Liver (tissue), 8 donors: ENCODE measurements at regions not wholly inside any gene's neighbourhood (a gene's known extent, or its start where the extent isn't known, plus 50 kb on each side); places are given as distances from the start of the nearest gene placed in this dataset.

Experiments used
- DNase-seq: peaks from one replicate; pipeline ENCODE4 v3.0.0-alpha.2; 2017; ENCODE audit warnings: low spot score
- H3K27ac ChIP-seq, 2 donors: one replicate each; pipeline ENCODE4 v1.7.0; 2013; ENCODE audit warnings: inconsistent platforms in 2 of 2, low read length in 2 of 2, control low read depth in 1 of 2, low read depth in 1 of 2, mild to moderate bottlenecking in 1 of 2
- H3K27me3 ChIP-seq, 4 donors: one replicate each; pipeline versions ENCODE4 v1.6.1 to v1.7.0; 2013; ENCODE audit warnings: low read length in 3 of 4, inconsistent platforms in 1 of 4, mild to moderate bottlenecking in 1 of 4, moderate library complexity in 1 of 4; ENCODE audit not compliant: control insufficient read depth in 4 of 4, insufficient read depth in 4 of 4
- H3K36me3 ChIP-seq, 4 donors: one replicate each; pipeline versions ENCODE4 v1.6.1 to v1.7.0; 2013; ENCODE audit warnings: low read length in 3 of 4, mild to moderate bottlenecking in 3 of 4, low read depth in 1 of 4, moderate library complexity in 1 of 4; ENCODE audit not compliant: control insufficient read depth in 4 of 4, insufficient read depth in 3 of 4
- H3K4me1 ChIP-seq, 4 donors: one replicate each; pipeline versions ENCODE4 v1.6.1 to v1.7.0; 2013; ENCODE audit warnings: low read length in 3 of 4, mild to moderate bottlenecking in 3 of 4, moderate library complexity in 1 of 4; ENCODE audit not compliant: control insufficient read depth in 4 of 4, insufficient read depth in 4 of 4
- H3K4me3 ChIP-seq, 3 donors: one replicate each; pipeline versions ENCODE4 v1.6.1 to v1.7.0; 2013; ENCODE audit warnings: low read length in 3 of 3, control low read depth in 1 of 3, low read depth in 1 of 3, mild to moderate bottlenecking in 1 of 3
- H3K9ac ChIP-seq, 2 donors: one replicate each; pipeline ENCODE4 v1.7.0; 2013; ENCODE audit warnings: low read length in 2 of 2, mild to moderate bottlenecking in 2 of 2, moderate library complexity in 2 of 2, control low read depth in 1 of 2, low read depth in 1 of 2
- H3K9me3 ChIP-seq, 4 donors: one replicate each; pipeline versions ENCODE4 v1.6.1 to v1.7.0; 2013; ENCODE audit warnings: low read length in 3 of 4; ENCODE audit not compliant: control insufficient read depth in 4 of 4
- ATF3 ChIP-seq: IDR thresholded peaks from 2 replicates; pipeline ENCODE4 v1.6.1; 2016; ENCODE audit warnings: antibody characterized with exemption
- CTCF ChIP-seq: fragments of 150-350 bp; IDR thresholded peaks from 2 replicates; pipeline ENCODE4 v1.5.1; 2017; ENCODE audit warnings: improper control_type of control experiment, low read depth, low read length; ENCODE audit not compliant: missing input control
- EGR1 ChIP-seq, 2 donors: IDR thresholded peaks; 2 replicates each; pipeline ENCODE4 v1.6.1; 2016 to 2018; ENCODE audit warnings: antibody characterized with exemption in 2 of 2, low read depth in 2 of 2
- FOXA1 ChIP-seq: IDR thresholded peaks from 2 replicates; pipeline ENCODE4 v1.6.1; 2016; ENCODE audit warnings: antibody characterized with exemption
- FOXA2 ChIP-seq: IDR thresholded peaks from 2 replicates; pipeline ENCODE4 v1.6.1; 2016; ENCODE audit warnings: antibody characterized with exemption
- GABPA ChIP-seq, 2 donors: IDR thresholded peaks in 1 of 2; conservative IDR thresholded peaks in 1 of 2; 2 replicates each; pipeline ENCODE4 v1.6.1; 2016; ENCODE audit warnings: antibody characterized with exemption in 2 of 2, mild to moderate bottlenecking in 1 of 2, moderate library complexity in 1 of 2
- HNF4A ChIP-seq, 2 donors: conservative IDR thresholded peaks; 2 replicates each; pipeline ENCODE4 v1.6.1; 2016; ENCODE audit warnings: antibody characterized with exemption in 2 of 2, mild to moderate bottlenecking in 2 of 2
- JUND ChIP-seq, 2 donors: IDR thresholded peaks; 2 replicates each; pipeline ENCODE4 v1.6.1; 2016; ENCODE audit warnings: antibody characterized with exemption in 2 of 2
- MAX ChIP-seq: IDR thresholded peaks from 2 replicates; pipeline ENCODE4 v1.6.1; 2016; ENCODE audit warnings: antibody characterized with exemption
- NR2F2 ChIP-seq: IDR thresholded peaks from 2 replicates; pipeline ENCODE4 v1.6.1; 2016; ENCODE audit warnings: antibody characterized with exemption
- RAD21 ChIP-seq, 2 donors: IDR thresholded peaks; 2 replicates each; pipeline ENCODE4 v1.6.1; 2016; ENCODE audit warnings: antibody characterized with exemption in 2 of 2, mild to moderate bottlenecking in 2 of 2
- REST ChIP-seq: IDR thresholded peaks from 2 replicates; pipeline ENCODE4 v1.6.1; 2016; ENCODE audit warnings: antibody characterized with exemption, mild to moderate bottlenecking
- RXRA ChIP-seq, 2 donors: IDR thresholded peaks; 2 replicates each; pipeline ENCODE4 v1.6.1; 2017 to 2018; ENCODE audit warnings: antibody characterized with exemption in 2 of 2, mild to moderate bottlenecking in 1 of 2
- SP1 ChIP-seq: IDR thresholded peaks from 2 replicates; pipeline ENCODE4 v1.6.1; 2018; ENCODE audit warnings: antibody characterized with exemption, mild to moderate bottlenecking
- YY1 ChIP-seq: IDR thresholded peaks from 2 replicates; pipeline ENCODE4 v1.6.1; 2016; ENCODE audit warnings: antibody characterized with exemption, mild to moderate bottlenecking
- ZBTB33 ChIP-seq: IDR thresholded peaks from 2 replicates; pipeline ENCODE4 v1.6.1; 2016; ENCODE audit warnings: antibody characterized with exemption
- WGBS: extraction: QIAGEN DNeasy Blood & Tissue Kit; methylation state at CpG from one replicate; pipeline ENCODE4 v1.1.7; 2013; 5-methylcytosine and 5-hydroxymethylcytosine counted together
- donor health status: healthy.
- donor health status: healthy.
- donor health status: healthy.
- donor health status: healthy.
- donor health status: healthy.

- WGBS, result 72% methylated on average over 6 of the region's 6 CpGs
- Histone ChIP-seq H3K27me3 (no peaks in the 10 kb centered on the region), H3K4me3 (no peak overlapping the region), H3K27ac (no peak overlapping the region), H3K9ac (no peak overlapping the region), H3K9me3 (no peaks in the 10 kb centered on the region), H3K4me1 (no peaks in the 10 kb centered on the region), H3K36me3 (no peaks in the 10 kb centered on the region)
- TF ChIP-seq FOXA2 (no peak), REST (no peak), RXRA (IDR thresholded peaks at IDR 0.05) (no peak), RAD21 (IDR thresholded peaks at IDR 0.05) (no peak), JUND (IDR thresholded peaks at IDR 0.05) (no peak), YY1 (no peak), ATF3 (no peak), NR2F2 (no peak), CTCF (no peak), FOXA1 (no peak), GABPA (IDR thresholded peaks at IDR 0.05 in 1 of 2, conservative IDR thresholded peaks at IDR 0.05 in 1 of 2) (no peak), HNF4A (conservative IDR thresholded peaks at IDR 0.05) (no peak), EGR1 (IDR thresholded peaks at IDR 0.05; ENCODE audit: low read depth in 2 of 2) (no peak)
- no peak for DNase-seq
Observed at GRCh38 chr9:73233359-73234007, 81.8 kb downstream of the ANXA1 start.

GRCh38 chr9:73234008-73234360 is 82.3 kb downstream of the ANXA1 start:
- H3K9me3 ChIP-seq, result no peaks in the 10 kb centered on the region
- no peaks in the 10 kb centered on the region for H3K27me3 ChIP-seq
- no peaks in the 10 kb centered on the region for H3K4me1 ChIP-seq
- WGBS, result 93% methylated on average over 1 of the region's 1 CpG
- no peak overlapping the region for H3K27ac ChIP-seq
- no peaks in the 10 kb centered on the region for H3K36me3 ChIP-seq
- H3K4me3 ChIP-seq, result no peak overlapping the region
- no peak for DNase-seq
- no peak overlapping the region for H3K9ac ChIP-seq
- no peak for TF ChIP-seq MAX
- no peak for TF ChIP-seq CTCF
- TF ChIP-seq REST, result no peak
- no peak for TF ChIP-seq FOXA1
- TF ChIP-seq RAD21 (IDR thresholded peaks at IDR 0.05), result no peak
- TF ChIP-seq EGR1 (IDR thresholded peaks at IDR 0.05; ENCODE audit: low read depth in 2 of 2), result no peak
- no peak for TF ChIP-seq YY1
- TF ChIP-seq JUND (IDR thresholded peaks at IDR 0.05), result no peak
- TF ChIP-seq SP1, result no peak
- TF ChIP-seq GABPA (IDR thresholded peaks at IDR 0.05 in 1 of 2, conservative IDR thresholded peaks at IDR 0.05 in 1 of 2), result no peak
- TF ChIP-seq ZBTB33, result no peak
- no peak for TF ChIP-seq ATF3
- no peak for TF ChIP-seq FOXA2
- no peak for TF ChIP-seq NR2F2
